HG02588 (cell line): ENCODE measurements at regions not wholly inside any gene's neighbourhood (a gene's known extent, or its start where the extent isn't known, plus 50 kb on each side); places are given as distances from the start of the nearest gene placed in this dataset.
"Not testable (repeated sequence)": the region's sequence is repeated elsewhere in the genome, so short reads cannot be mapped to it uniquely, and the experiment has no call there.

Source experiments
- ATAC-seq: cut with Tn5 transposase; IDR thresholded peaks from one replicate; pipeline ENCODE4 v1.9.1; 2021; ENCODE audit warnings: mild to moderate bottlenecking, moderate library complexity; ENCODE audit not compliant: unreplicated experiment

DNA sequence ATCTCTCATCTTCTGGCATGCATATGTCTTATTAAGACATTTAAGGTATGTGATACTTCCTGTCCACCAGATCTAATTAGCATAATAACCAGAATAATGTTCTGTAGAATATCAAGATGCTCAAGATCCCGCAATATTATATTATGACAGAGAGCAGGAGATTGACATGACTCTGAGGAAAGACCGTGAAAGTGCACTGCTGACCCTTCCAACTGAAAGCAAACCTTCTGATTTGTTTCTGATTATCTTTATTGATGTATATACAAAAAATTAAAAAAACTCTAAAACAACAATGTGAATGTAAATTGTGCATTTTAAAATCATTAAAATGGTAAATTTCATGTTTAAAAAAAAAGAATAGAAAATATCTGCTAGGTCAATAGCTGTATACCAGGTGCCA is 184.4 kb upstream of the TMEM45B start:
- no peak for ATAC-seq

DNA sequence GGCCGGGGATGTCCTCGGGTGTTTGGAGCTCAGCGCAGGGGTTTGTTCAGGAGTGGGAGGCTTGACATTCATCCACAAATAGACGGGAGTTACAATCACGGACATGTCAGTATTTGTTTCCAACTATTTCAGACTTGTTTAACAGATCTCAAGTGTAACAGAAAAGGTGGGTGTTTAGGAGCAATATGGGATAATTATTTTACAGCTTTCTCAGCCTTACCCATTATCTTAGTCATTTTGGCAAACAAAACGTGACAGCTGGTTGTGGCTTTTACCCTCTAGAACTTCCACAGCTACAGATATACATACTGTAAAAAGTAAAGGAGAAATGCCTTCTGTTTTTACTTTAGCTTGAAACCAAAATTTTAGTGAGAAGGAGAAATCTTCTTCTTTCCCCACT is 178.7 kb upstream of the TMEM45B start:
- no peak for ATAC-seq

DNA sequence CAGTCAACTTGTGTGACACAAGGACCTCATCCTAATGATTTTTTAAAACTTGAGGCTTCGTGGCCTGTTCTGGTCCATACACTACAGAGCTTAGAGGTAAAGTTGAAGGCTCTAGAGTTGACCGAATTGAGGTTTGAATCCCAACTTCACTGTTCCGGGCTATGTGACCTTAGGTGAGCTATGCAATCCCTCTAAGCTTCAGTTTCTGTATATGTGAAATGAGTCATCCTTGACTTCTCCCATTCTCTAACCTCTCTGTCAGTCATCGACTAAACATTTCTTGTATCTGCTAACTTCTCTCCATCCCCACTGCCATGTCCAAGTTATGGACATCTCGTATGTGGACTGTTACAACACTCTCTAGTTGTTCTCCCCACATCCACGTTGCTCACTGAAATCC is 178.2 kb upstream of the TMEM45B start:
- no peak for ATAC-seq

DNA sequence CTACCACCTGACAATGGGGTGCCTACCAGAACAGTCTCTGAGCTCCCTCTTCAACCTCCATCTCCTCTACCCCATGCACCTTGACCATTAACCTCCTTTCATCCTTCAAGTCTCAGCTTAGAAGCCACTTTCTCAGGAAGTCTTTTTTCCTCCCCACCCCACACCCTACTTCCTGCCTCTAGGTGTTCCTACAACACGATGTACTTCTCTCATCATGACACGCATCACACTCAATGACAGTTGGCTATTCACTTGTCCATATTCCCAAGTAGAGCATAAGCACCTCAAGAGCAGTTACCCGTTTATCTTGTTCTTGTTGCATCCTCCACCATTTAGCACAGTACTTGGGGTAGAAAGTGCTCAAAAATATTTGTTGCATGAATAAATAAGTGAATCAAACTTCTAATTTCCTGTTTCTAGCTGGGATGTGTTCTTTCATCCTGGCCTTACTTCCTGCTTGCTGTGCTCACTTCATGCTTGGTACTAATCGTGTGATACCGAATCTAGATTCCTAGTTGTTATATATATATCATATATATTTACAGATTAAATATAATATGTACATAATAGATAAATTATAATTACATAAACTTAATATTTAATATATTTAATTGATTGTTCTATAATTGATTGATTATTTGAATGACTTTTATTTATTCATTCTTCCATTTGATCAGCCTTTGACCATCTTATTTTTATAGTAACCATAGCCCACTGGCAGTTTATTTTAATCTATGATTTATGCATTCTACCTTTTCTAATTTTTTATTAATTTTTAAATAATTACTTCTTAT is 177.5 kb upstream of the TMEM45B start:
- ATAC-seq: no peak

DNA sequence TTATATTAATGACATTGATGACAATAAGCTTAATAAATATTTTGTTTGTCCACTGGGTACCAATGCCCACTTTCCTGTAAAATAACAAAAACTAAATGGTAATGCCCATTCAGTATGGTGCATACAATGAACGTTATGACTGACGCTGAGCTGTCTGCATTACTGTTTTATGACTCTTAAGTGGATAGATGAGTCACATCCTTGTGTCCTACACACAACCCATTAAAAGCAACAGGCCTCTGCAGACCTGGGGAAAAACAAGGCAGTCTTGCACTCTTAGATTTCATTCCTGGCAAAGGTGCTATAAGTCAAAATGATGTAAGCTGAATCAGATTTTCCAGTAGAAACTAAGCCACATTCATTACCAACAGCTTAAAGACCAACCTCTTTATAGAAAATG is 176.3 kb upstream of the TMEM45B start:
- ATAC-seq: no peak

DNA sequence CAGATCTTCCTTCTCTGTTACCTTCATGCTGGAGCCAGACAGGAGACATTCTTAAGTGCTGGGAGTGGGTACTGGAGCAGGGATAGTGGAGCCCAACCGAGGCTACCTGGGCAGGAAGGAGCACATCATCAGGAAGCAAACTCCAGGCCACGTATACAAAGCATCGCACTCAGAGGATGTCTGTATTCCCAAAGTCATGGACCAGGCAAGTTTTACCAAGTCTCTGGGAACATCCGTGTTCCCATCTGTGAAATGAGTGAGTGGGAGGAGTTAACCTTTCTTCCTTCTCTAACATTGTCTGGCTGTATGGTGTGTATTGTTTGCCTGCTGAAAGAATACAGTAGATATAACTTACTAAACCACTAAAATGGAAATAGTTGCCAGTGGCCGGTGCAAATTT is 175.0 kb upstream of the TMEM45B start:
- no peak for ATAC-seq

DNA sequence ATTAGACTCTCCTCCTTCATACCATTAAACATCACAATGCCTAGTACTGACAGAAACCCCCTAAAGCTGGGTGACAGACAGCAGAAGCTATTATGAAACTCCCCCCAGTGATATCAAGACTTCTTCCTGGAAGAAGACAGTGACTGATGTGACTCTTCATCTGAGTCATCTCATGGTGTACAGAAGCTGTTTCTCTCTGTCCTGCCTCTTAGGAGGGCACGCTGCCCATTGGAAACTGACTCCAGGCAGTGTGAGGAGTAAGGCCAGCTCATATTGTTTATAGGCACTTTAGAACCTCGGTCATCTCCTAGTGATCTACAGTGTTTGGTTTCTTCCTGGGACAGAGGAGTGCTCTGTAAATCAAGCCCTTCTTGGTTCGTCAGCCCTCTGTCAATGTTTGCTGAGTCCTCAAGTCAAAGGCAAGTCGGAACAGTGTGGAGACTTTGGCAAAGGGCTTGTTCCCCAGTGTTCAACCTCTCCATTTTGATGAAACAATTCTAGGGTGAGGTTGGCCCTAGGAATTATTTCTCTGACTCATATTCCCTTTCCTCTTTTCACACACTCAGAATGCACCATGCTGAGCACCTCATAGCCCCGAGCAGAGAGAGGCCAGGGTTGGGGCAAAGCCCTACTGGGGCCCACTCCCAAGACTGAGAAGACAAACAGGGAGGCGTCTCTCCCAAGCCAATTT is 172.5 kb upstream of the TMEM45B start:
- ATAC-seq: no peak

DNA sequence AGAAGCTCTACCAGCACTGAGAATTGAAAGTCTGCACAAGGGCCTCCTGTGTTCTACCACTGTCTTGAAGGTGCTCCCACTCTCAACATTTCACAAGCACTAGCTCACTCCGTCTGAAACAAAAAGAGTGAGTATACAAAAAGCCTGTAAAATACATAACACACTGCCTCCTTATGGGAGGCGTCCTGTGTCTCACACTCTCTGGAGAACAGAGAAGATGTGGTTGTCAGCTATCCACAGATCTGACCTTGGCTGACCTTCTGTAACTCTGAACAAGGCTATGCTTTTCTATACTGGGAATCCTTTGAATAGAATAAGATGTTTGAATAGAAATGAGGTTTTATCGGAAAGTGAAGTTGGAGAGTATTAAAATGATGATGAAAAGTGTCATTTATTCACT is 171.3 kb upstream of the TMEM45B start:
- no peak for ATAC-seq

DNA sequence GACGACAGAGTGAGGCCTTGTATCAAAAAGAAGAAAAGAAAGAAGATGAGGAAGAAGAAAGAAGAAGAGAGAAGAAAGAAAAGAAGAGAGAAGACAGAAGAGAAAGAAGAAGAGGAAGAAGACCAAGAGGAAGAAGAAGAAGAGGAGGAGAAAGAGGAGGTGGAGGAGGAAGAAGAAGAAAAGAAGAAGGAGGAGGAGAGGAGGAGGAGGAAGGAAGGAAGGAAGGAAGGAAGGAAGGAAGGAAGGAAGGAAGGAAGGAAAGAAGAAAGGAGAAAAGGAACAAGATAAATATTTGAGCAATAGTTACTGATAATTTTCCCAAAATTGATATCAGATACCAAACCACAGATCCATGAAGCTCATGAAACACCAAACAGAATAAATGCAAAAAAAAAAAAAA is 169.7 kb upstream of the TMEM45B start:
- no peak for ATAC-seq

DNA sequence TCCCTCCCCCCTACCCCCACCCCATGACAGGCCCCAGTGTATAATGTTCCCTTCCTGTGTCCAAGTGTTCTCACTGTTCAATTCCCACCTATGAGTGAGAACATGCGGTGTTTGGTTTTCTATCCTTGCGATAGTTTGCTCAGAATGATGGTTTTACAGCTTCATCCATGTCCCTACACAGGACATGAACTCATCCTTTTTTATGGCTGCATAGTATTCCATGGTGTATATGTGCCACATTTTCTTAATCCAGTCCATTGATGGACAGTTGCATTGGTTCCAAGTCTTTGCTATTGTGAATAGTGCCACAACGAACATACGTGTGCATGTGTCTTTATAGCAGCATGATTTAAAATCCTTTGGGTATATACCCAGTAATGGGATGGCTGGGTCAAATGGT is 165.6 kb upstream of the TMEM45B start:
- ATAC-seq: not testable (repeated sequence)

DNA sequence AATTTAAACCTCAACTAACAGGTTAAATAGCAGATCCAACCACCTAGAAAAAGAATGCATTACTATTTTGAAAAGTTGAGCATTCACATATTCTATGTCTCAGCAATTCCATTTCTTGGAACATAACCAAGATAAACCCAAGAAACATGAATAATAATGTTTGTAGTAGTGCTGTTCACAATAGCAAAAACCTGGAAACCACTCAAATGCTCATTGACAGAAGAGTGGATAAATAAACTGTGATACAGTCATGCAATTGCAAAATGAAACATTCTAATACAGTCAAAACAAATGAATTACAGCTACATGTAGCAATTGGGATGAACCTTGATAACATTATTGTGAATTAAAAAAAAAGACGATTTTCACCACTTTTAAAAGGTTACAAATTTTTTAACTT is 162.8 kb upstream of the TMEM45B start:
- no peak for ATAC-seq

DNA sequence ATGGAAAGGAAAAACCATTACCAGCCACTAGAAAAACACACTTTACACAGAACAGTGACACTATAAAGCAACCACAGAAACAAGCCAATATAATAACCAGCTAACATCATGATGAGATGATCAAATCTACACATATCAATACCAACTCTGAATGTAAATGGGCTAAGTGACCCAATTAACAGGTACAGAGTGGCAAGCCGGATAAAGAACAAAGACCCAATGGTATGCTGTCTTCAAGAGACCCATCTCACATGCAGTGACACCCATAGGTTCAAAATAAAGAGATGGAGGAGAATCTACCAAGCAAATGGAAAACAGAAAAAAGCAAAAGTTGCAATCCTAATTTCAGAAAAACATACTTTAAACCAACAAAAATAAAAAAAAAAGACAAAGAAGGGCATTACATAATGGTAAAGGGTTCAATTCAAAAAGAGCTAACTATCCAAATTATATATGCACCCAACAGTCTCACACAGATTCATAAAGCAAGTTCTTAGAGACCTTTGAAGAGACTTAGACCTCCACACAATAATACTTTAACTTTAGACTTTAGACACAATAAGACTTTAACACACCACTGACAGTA is 160.3 kb upstream of the TMEM45B start:
- no peak for ATAC-seq

DNA sequence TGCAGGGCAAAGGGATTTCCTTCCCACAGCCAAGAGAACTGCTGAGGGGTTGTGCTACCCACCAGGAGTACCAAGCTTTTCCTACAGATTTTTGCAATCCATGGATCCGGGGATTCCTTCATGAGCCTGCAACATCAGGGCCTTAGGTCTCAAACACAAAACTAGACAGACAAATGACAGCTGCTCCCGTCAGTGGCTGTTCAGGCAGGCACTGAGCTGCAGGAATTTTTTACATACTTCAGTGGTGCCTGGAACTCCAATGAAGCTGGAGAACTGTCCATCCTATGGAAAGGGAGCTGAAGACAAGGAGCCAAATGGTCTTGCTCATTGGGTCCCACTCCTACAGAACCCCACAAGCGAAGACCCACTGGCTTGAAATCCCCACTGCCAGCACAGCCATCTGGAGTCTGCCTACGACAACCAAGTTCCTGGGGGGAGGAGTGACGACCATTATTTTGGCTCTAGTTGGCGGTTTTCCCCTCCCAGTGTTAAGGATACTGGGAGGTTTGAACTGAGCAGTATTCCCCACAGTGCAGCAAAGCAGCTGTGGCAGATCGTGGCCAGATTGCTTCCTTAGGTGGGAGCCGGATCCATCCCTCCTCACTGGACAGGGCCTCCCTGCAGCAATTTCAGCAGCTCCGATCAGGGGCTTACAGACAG is 157.7 kb upstream of the TMEM45B start:
- ATAC-seq: no peak

DNA sequence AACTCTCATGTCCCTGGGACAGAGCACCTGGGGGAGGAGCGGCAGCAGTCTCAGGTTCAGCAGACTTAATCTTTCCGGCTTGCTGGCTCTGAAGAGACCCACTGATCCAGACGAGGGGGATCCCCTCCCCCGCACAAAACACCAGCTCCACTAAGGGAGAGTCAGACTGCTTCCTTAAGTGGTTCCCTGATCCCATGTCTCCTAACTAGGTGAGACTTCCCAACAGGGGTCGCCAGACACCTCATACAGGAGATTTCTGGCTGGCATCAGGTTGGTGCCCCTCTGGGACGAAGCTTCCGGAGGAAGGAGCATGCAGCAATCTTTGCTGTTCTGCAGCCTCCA is 157.2 kb upstream of the TMEM45B start:
- no peak for ATAC-seq

DNA sequence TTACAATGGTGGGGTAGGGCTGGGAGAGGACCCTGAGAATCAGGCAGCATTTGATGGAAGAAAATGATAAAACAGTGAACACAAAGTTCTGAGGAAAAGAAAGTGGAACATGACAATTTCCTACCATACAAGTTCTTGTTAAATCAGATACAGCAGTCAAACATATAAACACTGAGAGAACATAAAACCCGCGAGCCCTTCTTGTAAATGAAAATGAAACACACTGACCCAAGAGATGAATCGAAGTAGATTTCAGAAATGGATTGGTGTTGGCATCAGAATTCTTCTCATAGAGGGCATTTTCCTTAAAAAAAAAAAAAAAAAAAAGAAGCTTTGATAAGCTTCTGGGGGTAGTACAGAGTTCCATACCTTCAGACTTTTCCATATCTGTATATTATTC is 134.7 kb upstream of the TMEM45B start:
- ATAC-seq: no peak

DNA sequence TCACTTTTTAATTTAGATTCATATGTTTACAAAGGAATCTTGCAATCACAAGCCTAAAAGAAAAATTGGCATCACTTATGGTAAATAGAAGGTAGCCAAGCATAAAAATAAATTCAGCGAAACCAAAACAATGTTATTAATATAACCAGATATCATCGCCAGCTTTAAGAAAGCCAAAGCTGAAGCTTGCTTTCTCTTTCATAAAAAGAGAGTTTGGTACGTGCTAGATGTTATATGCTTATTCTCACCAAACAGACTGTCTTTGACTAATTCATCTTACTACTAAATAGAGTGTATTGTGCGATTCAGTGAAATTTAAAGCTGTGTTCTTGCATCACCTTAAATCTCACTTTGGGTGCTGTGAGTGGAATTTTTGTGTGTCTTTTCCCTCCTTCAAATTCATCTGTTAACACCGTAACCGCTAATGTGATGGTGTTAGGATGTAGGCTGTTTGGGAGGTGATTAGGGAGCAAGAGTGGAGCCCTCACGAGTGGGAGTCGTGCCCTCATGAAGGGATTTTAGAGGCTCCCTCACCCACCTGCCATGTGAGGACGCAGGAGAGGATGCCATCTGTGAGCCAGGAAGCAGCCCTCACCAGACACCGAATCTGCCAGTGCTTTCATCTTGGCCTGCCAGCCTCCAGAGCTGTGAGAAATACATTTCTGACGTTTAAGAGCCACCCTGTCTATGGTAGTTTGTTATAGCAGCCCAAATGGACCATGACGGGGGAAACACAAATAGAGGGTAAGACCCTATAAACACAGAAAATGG is 134.1 kb upstream of the TMEM45B start:
- ATAC-seq: no peak

DNA sequence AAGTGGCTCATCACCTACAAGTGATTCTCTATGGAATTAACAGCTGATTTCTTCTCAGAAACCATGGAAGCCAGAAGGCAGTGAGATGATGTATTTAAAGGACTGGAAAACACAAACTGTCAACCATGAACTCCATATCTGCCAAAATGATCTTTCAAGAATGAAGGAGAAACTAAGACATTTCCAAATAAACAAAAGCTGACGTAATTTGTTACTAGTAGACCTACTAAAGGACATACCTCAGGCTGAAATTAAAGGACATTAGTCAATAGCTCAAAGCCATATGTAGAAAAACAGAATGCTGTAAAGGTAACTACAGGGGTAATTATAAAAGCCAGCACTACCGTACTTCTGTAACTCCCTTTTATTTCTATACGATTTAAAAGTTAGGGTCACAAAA is 129.4 kb upstream of the TMEM45B start:
- no peak for ATAC-seq

DNA sequence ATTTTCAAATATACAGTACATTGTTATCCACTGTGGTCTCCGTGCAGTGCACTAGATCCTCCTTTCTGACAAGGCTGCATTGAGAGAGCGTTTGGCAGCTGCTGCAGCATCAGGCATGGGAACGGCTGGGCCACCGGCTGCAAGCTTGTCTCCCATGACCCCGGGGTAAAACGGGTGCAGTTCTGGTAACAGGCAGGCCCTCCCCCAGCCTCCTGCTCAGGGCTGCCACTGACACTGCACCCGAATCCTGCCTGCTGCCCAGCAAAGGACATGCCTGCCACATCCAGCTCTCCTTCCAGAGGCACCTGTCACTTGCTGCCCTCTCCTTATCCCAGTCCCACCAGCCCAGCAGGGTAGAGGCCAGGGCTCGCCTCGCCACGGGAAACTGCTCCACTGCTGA is 124.5 kb upstream of the TMEM45B start:
- no peak for ATAC-seq

DNA sequence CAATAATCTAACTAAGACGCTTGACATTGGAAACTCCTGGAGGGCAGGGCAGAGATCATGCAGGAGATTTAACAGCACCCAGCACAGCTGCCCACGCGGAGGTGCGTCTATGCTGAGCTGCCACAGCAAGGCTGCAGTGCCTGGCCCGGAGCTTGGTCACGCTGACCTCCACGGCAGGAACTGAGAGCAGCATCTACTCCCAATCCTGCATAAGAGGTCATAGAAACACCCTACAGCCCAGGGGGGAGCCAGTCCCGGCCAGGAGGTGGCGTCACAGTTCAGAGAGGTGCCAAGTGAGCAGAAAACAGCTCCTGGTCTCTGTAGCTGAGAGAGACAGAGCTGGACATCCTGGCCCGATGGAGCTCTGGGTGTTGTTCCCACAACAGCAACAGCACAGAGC is 121.1 kb upstream of the TMEM45B start:
- ATAC-seq: no peak

DNA sequence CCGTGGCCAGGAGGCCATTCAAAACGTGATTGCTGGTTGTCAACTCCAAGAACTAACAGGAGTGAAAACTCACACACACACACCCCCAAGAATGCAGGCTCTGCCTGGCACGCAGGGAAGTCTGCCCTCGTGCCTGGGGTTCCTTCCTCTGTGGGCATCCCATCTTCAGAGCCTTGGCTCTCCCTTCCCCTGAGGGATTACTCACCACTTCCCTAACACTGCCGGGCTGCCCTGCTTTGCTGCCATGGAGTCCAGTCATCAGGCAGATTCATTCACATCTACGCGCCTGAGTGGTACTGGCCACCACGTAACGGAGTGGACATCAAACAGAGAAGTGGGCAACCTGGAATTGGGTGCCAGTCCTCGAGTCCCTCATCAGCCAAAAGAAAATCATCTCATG is 120.7 kb upstream of the TMEM45B start:
- no peak for ATAC-seq
